HepG2 (cell line): ENCODE measurements at regions not wholly inside any gene's neighbourhood (a gene's known extent, or its start where the extent isn't known, plus 50 kb on each side); places are given as distances from the start of the nearest gene placed in this dataset.

Source experiments
- EP300 ChIP-seq, 3 experiments: sonication (generic) in 1 of 3; formaldehyde crosslinking in 1 of 3; IDR thresholded peaks; 2 replicates each; pipeline versions ENCODE4 v1.5.1 to v1.6.1; 2011 to 2020; ENCODE audit warnings: low read depth in 2 of 3, low read length in 2 of 3, borderline replicate concordance in 1 of 3, improper control_type of control experiment in 1 of 3, mild to moderate bottlenecking in 1 of 3, missing genetic modification reagents in 1 of 3, moderate library complexity in 1 of 3
- ZNF138 ChIP-seq: sonication (generic); formaldehyde crosslinking; IDR thresholded peaks from 2 replicates; pipeline ENCODE4 v1.5.0; 2020; ENCODE audit warnings: mild to moderate bottlenecking, low read depth, missing genetic modification reagents
- TF ChIP-seq, protein P1 (sequence below): sonication (generic); formaldehyde crosslinking; conservative IDR thresholded peaks from 2 replicates; pipeline ENCODE4 v1.4.0; 2020; ENCODE audit warnings: missing genetic modification reagents

DNA sequence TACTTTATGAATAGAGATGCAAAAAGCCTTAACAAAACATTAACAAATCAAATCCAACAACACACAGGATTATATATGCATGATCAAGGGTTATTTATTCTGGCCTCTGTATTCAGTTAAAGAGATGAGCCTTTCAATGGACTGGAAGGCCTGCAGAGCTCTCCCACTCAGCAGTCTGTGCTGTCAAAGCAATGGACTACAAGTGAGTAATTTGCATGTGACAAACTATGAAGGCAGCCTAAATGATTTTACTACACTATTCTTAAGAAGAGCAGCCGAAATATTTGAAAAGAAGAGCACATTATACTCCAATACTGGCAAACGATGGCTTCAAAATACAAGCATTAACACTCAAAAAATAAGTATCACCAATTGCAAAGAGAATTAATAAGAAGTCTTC lies 250.4 kb upstream of the HSFY2 start:
- TF ChIP-seq, protein P1, sequence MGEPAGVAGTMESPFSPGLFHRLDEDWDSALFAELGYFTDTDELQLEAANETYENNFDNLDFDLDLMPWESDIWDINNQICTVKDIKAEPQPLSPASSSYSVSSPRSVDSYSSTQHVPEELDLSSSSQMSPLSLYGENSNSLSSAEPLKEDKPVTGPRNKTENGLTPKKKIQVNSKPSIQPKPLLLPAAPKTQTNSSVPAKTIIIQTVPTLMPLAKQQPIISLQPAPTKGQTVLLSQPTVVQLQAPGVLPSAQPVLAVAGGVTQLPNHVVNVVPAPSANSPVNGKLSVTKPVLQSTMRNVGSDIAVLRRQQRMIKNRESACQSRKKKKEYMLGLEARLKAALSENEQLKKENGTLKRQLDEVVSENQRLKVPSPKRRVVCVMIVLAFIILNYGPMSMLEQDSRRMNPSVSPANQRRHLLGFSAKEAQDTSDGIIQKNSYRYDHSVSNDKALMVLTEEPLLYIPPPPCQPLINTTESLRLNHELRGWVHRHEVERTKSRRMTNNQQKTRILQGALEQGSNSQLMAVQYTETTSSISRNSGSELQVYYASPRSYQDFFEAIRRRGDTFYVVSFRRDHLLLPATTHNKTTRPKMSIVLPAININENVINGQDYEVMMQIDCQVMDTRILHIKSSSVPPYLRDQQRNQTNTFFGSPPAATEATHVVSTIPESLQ (CRISPR knock-in tag), result no peak
- TF ChIP-seq ZNF138 (CRISPR knock-in tag) (no peak), EP300 (IDR thresholded peaks at IDR 0.05; ENCODE audit: low read depth in 2 of 2, low read length in 2 of 2) (no peak), EP300 (CRISPR knock-in tag; IDR thresholded peaks at IDR 0.05; ENCODE audit: borderline replicate concordance) (no peak)
